ENCODE measurements at regions not wholly inside any gene's neighbourhood (a gene's known extent, or its start where the extent isn't known, plus 50 kb on each side); places are given as distances from the start of the nearest gene placed in this dataset.

- TF ChIP-seq CSDC2 (CRISPR knock-in tag; IDR thresholded peaks at IDR 0.05), result no peak
- TF ChIP-seq ZFP3 (CRISPR knock-in tag; IDR thresholded peaks at IDR 0.05), result no peak
- TF ChIP-seq ZNF565 (CRISPR knock-in tag; conservative IDR thresholded peaks at IDR 0.05; ENCODE audit: low read depth), result no peak
- TF ChIP-seq GLIS3 (CRISPR knock-in tag; IDR thresholded peaks at IDR 0.05), result no peak
- no peak for TF ChIP-seq ISL1 (CRISPR knock-in tag; IDR thresholded peaks at IDR 0.05)
- no peak for TF ChIP-seq RARB (CRISPR knock-in tag; IDR thresholded peaks at IDR 0.05)
- TF ChIP-seq PATZ1 (CRISPR knock-in tag; IDR thresholded peaks at IDR 0.05; ENCODE audit: borderline replicate concordance), result no peak
- no peak for TF ChIP-seq PPARA (CRISPR knock-in tag; IDR thresholded peaks at IDR 0.05; ENCODE audit: borderline replicate concordance)
- no peak for ATAC-seq
Observed at GRCh38 chr1:73914951-73915350, 283.0 kb downstream of the LRRIQ3 start.

GRCh38 chr1:73913025-73913424 is 285.0 kb downstream of the LRRIQ3 start:
- ATAC-seq, result no peak
- TF ChIP-seq TOX (CRISPR knock-in tag; IDR thresholded peaks at IDR 0.05; ENCODE audit: borderline replicate concordance), result no peak
- no peak for TF ChIP-seq ZFP30 (CRISPR knock-in tag; IDR thresholded peaks at IDR 0.05)
- TF ChIP-seq RARB (CRISPR knock-in tag; IDR thresholded peaks at IDR 0.05), result no peak
- TF ChIP-seq OSR1 (CRISPR knock-in tag; IDR thresholded peaks at IDR 0.05), result no peak
- TF ChIP-seq SNAI2 (CRISPR knock-in tag; IDR thresholded peaks at IDR 0.05), result no peak
- TF ChIP-seq PATZ1 (CRISPR knock-in tag; IDR thresholded peaks at IDR 0.05; ENCODE audit: borderline replicate concordance), result no peak
- no peak for TF ChIP-seq TSHZ2 (CRISPR knock-in tag; IDR thresholded peaks at IDR 0.05)
- no peak for TF ChIP-seq ZNF8 (CRISPR knock-in tag; IDR thresholded peaks at IDR 0.05)
- TF ChIP-seq ESRRG (CRISPR knock-in tag; IDR thresholded peaks at IDR 0.05), result no peak
- TF ChIP-seq PPARA (CRISPR knock-in tag; IDR thresholded peaks at IDR 0.05; ENCODE audit: borderline replicate concordance), result no peak

- TF ChIP-seq ZNF565 (CRISPR knock-in tag; conservative IDR thresholded peaks at IDR 0.05; ENCODE audit: low read depth) (no peak), TCF4 (CRISPR knock-in tag; IDR thresholded peaks at IDR 0.05; ENCODE audit: borderline replicate concordance) (no peak), ZNF70 (CRISPR knock-in tag; IDR thresholded peaks at IDR 0.05) (no peak), ISL1 (CRISPR knock-in tag; IDR thresholded peaks at IDR 0.05) (no peak), POU6F1 (CRISPR knock-in tag; IDR thresholded peaks at IDR 0.05; ENCODE audit: borderline replicate concordance, low read depth) (no peak)
- no peak for ATAC-seq
Observed at GRCh38 chr1:73911849-73912248, 286.1 kb downstream of the LRRIQ3 start.

- ATAC-seq, result no peak
- TF ChIP-seq CREB5 (CRISPR knock-in tag; IDR thresholded peaks at IDR 0.05; ENCODE audit: low read depth), result no peak
- TF ChIP-seq ARNTL (CRISPR knock-in tag; IDR thresholded peaks at IDR 0.05; ENCODE audit: borderline replicate concordance, low read depth), result no peak
- no peak for TF ChIP-seq TOX (CRISPR knock-in tag; IDR thresholded peaks at IDR 0.05; ENCODE audit: borderline replicate concordance)
- TF ChIP-seq PPARA (CRISPR knock-in tag; IDR thresholded peaks at IDR 0.05; ENCODE audit: borderline replicate concordance), result no peak
- TF ChIP-seq ZNF70 (CRISPR knock-in tag; IDR thresholded peaks at IDR 0.05), result no peak
- TF ChIP-seq CSDC2 (CRISPR knock-in tag; IDR thresholded peaks at IDR 0.05), result no peak
- TF ChIP-seq OSR1 (CRISPR knock-in tag; IDR thresholded peaks at IDR 0.05), result no peak
Observed at GRCh38 chr1:73910466-73910865, 287.5 kb downstream of the LRRIQ3 start.
